SK-N-MC (cell line): ENCODE measurements at regions not wholly inside any gene's neighbourhood (a gene's known extent, or its start where the extent isn't known, plus 50 kb on each side); places are given as distances from the start of the nearest gene placed in this dataset.

Experiments used
- DNase-seq: peaks from one replicate; pipeline ENCODE4 v3.0.0-alpha.2; 2011; ENCODE audit warnings: low read depth, low spot score
- H3K27ac ChIP-seq: fragments of 200-600 bp; sonication (generic); 2 replicates; pipeline ENCODE4 v1.5.1; 2016; ENCODE audit warnings: mixed run types
- H3K36me3 ChIP-seq: fragments of 200-600 bp; sonication (generic); 2 replicates; pipeline ENCODE4 v1.6.1; 2017; ENCODE audit warnings: antibody characterized with exemption, low read length, mixed read lengths; ENCODE audit not compliant: insufficient read depth
- H3K4me3 ChIP-seq: fragments of 200-600 bp; sonication (generic); 2 replicates; pipeline ENCODE4 v1.5.1; 2016
- H3K9ac ChIP-seq: fragments of 200-600 bp; sonication (generic); 2 replicates; pipeline ENCODE4 v1.8.0; 2017; ENCODE audit warnings: mixed run types, mixed read lengths; ENCODE audit not compliant: insufficient read length
- H3K9me3 ChIP-seq: fragments of 200-600 bp; sonication (generic); 2 replicates; pipeline ENCODE4 v1.6.1; 2017; ENCODE audit warnings: low read depth, mild to moderate bottlenecking, antibody characterized with exemption, low read length, moderate library complexity, mixed read lengths
- EZH2 ChIP-seq: fragments of 200-600 bp; sonication (generic); IDR thresholded peaks from one replicate; pipeline ENCODE4 v1.6.1; 2017; ENCODE audit warnings: antibody characterized with exemption
- FOXP2 ChIP-seq: optimal IDR thresholded peaks from 2 replicates; pipeline ENCODE3; 2011; ENCODE audit warnings: mild to moderate bottlenecking, moderate library complexity; ENCODE audit not compliant: insufficient read depth; ENCODE audit errors: extremely low read length, control extremely low read depth
- POLR2AphosphoS5 ChIP-seq: IDR thresholded peaks from 2 replicates; pipeline ENCODE4 v1.6.1; 2012; ENCODE audit warnings: mild to moderate bottlenecking, low read depth, low read length, borderline replicate concordance

DNA sequence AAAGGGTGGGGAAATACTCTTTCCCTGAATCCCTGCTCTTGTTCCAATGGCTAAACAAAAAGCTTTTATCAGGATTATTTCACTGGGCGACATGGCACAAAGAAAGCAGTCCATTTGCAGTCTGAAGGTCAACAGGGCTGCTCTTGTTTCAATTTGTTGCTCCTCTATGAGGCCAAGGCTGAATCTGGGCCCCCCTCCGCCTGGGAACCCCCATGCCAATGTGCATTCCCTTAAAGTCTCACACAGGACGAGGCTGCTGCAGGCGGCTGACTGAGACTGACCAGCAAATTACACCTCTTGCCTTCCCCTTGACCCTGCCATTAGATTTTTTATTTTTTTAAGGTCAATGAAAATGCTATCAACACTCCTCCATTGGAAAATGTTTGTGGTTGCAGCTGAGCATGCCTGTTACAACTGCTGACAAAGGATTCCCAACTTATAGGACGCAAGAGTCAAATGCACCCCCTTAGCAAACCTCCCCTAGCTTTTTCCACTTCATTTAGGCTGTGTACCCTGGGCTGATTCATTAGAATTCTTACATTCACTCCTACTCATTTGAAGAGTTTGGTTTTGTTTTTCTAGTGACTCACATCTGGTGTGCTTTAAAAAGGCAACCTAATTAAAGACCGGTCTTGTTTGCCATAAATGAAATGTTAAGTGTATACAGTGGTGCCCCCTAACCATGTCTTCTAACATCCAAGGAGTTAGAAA is 60.8 kb upstream of the ARHGEF3 start:
- no peak overlapping the region for H3K27ac ChIP-seq
- DNase-seq, result no peak
- H3K4me3 ChIP-seq, result no peak overlapping the region
- no peaks in the 10 kb centered on the region for H3K9me3 ChIP-seq
- no peak overlapping the region for H3K9ac ChIP-seq
- H3K36me3 ChIP-seq, result no peaks in the 10 kb centered on the region
- TF ChIP-seq EZH2 (no peak), POLR2AphosphoS5 (no peak), FOXP2 (no peak)

DNA sequence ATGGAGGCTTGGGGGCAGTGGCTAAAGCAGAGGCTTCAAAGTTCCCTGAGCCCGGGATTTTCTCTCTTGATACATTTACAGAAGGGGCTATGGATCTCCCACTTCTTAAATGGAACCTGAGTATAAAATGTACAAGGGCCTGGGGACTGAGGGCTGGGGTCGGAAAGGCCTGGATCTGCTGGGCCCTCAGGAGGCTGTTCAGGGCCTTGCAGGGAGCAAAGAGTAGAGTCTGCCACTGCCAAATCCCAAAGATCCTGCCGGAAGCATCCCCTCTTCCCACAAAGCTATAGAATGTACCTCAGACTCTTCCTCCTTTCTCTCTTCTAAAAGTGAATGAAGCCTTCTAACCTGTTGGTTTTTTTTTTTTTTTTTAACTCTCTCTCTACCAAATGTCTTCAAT is 59.8 kb upstream of the ARHGEF3 start:
- Histone ChIP-seq H3K36me3 (no peaks in the 10 kb centered on the region), H3K27ac (no peak overlapping the region), H3K9me3 (no peaks in the 10 kb centered on the region), H3K4me3 (no peak overlapping the region), H3K9ac (no peak overlapping the region)
- DNase-seq, result no peak
- no peak for TF ChIP-seq POLR2AphosphoS5
- TF ChIP-seq EZH2, result no peak
- TF ChIP-seq FOXP2, result no peak

DNA sequence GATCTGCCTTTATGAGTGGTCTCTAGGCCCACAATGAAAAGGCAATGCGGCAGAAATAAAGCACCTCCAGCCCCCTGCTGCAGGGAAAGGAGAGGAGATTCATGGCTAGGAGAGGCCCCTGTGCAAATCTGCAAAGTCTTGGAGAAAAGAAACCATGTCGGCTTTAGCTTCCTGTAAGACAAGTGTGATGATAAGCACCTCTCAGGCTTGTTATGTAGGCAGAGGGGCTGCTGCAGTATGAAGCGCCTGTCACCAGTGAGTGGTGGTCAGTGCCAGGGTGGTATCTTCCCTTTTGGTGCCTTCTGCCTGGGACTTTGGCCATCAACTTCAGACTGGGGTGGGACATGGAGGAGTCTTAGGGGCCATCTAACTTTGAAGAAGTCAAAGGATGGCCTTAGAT is 59.2 kb upstream of the ARHGEF3 start:
- Histone ChIP-seq H3K27ac (no peak overlapping the region), H3K36me3 (no peaks in the 10 kb centered on the region), H3K4me3 (no peak overlapping the region), H3K9me3 (no peaks in the 10 kb centered on the region), H3K9ac (no peak overlapping the region)
- no peak for DNase-seq
- TF ChIP-seq EZH2 (no peak), POLR2AphosphoS5 (no peak), FOXP2 (no peak)

DNA sequence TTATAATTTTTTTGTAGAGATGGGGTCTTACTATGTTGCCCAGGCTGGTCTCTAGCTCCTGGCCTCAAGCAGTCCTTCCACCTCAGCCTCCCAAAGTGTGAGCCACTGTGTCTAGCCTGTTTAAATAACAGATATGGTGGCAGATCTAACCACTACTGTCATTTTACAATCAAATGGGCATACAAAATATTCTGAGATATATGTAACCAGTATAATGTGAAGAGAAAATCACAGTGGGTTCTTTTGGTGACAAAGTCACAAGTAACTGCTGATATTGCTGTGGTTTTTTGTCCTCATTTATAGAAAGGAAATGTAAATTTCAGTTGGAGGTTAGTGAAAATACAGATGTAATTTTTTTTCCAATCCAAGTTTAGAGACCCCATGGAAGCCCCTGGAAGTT is 58.6 kb upstream of the ARHGEF3 start:
- TF ChIP-seq POLR2AphosphoS5 (no peak), EZH2 (no peak), FOXP2 (no peak)
- Histone ChIP-seq H3K9me3 (no peaks in the 10 kb centered on the region), H3K9ac (no peak overlapping the region), H3K36me3 (no peaks in the 10 kb centered on the region), H3K27ac (no peak overlapping the region), H3K4me3 (no peak overlapping the region)
- DNase-seq, result no peak

DNA sequence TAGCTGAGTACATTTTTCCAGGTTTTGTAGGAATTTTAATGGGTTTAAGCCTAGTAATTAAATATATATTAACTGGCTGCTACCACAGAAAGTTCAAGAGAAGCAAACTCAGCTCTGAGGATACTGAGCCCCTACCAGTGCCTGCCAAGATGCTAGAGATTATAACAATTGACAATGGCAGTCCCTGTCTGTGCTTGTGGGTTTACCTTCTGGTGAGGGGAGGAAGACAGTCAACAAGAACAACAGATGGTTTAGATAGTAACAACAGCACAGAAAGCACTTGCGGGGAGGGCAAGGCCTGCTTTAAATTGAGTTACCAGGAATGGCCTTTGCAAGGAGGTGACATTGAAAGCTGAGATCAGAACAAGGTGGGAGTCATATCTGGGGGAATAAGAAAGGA is 56.6 kb upstream of the ARHGEF3 start:
- Histone ChIP-seq H3K4me3 (no peak overlapping the region), H3K27ac (no peak overlapping the region), H3K9ac (no peak overlapping the region), H3K36me3 (no peaks in the 10 kb centered on the region), H3K9me3 (no peaks in the 10 kb centered on the region)
- no peak for DNase-seq
- no peak for TF ChIP-seq POLR2AphosphoS5
- TF ChIP-seq EZH2, result no peak

DNA sequence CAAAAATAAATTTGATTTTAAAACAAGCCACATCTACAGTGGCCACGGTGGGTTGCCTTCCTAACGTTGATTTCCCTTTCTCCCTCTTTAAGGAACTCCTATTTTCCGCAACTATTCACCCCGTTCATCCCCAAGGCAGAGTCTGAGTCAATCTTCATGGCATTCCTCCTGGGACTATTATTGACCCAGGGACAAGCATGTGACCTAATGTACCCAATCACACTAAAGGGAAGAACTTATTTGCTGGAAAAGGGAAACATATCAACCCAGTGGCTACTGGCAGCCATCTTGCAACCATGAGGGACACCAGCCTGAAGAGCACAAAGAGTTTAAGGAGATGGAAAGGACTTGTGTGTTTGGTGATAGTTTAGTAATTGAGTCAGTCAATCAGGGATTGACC is 55.4 kb upstream of the ARHGEF3 start:
- Histone ChIP-seq H3K9me3 (no peaks in the 10 kb centered on the region), H3K36me3 (no peaks in the 10 kb centered on the region), H3K9ac (no peak overlapping the region), H3K27ac (no peak overlapping the region), H3K4me3 (no peak overlapping the region)
- DNase-seq, result no peak
- no peak for TF ChIP-seq POLR2AphosphoS5
- TF ChIP-seq FOXP2, result no peak
- TF ChIP-seq EZH2, result no peak

DNA sequence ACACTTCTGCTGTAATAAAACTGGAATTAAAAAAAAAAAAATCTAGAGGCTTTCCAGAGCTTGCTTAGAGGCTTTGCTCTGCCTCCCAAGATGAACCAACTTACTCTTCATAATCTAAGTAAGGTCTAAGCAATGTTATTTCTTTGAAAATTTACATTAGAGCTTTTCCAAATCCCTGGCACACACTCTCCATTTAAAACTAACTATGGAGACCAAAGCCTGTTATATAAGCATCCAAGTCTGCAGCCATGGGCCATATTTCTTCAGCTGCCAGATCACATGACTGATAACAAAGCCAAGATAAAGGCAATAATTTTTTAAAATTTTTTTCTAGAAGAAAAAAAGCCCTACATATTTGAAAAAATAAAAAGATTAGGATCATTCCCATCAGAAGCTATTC is 55.0 kb upstream of the ARHGEF3 start:
- H3K27ac ChIP-seq, result no peak overlapping the region
- H3K9ac ChIP-seq, result no peak overlapping the region
- TF ChIP-seq POLR2AphosphoS5 (no peak), EZH2 (no peak), FOXP2 (no peak)
- no peak for DNase-seq
- H3K36me3 ChIP-seq, result no peaks in the 10 kb centered on the region
- H3K9me3 ChIP-seq, result no peaks in the 10 kb centered on the region
- H3K4me3 ChIP-seq, result no peak overlapping the region

DNA sequence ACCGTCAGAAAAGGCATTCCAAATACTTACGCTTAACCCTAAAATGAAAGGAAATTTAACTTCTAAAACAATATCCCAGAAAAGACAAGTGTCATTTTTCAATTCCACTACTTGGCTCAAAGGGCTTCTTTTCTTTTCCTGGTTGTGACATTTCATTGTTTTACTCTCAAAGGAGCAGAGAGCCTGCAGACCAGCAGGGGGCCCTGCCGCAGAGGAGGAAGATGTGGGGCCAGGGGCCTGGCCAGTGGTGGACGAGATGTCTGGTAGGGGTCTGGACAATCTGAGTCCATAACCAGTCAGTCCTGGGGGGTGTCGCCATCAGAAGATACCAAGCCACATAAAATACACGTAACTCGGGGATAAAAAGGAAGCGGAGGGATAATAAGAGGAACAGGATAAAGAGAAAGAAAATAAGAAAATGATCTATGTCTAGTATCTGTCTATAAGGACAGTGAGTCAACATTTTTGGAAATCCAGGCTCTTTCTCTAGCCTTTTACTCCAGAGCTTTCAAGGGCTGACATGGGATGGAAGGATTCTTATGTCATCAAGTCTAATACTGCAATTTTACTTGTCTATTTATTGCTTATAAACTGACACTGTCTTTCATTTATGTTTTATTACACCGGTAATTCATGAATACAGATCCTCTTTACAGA is 54.2 kb upstream of the ARHGEF3 start:
- no peaks in the 10 kb centered on the region for H3K36me3 ChIP-seq
- no peak overlapping the region for H3K4me3 ChIP-seq
- TF ChIP-seq FOXP2 (no peak), EZH2 (no peak), POLR2AphosphoS5 (no peak)
- H3K27ac ChIP-seq, result no peak overlapping the region
- no peaks in the 10 kb centered on the region for H3K9me3 ChIP-seq
- H3K9ac ChIP-seq, result no peak overlapping the region
- no peak for DNase-seq
